CD4-positive, alpha-beta T cell (primary cell): ENCODE measurements at regions not wholly inside any gene's neighbourhood (a gene's known extent, or its start where the extent isn't known, plus 50 kb on each side); places are given as distances from the start of the nearest gene placed in this dataset.

ENCODE experiments used
- ATAC-seq: fragments of 200-7000 bp; cut with Tn5 transposase; one replicate; pipeline ENCODE4 v1.10.0; 2022; ENCODE audit warnings: mild to moderate bottlenecking; ENCODE audit not compliant: poor library complexity
- CTCF ChIA-PET: fragments of 350-600 bp; sonication (Branson Sonifier 250); formaldehyde crosslinking; loops from one replicate; lab custom pipeline; 2021; ENCODE audit warnings: antibody characterized with exemption, inconsistent platforms; lab: Charles Lee
- POLR2A ChIA-PET: fragments of 350-600 bp; sonication (Branson Sonifier 250); formaldehyde crosslinking; loops from one replicate; lab custom pipeline; 2021; ENCODE audit warnings: antibody characterized with exemption, inconsistent platforms; lab: Charles Lee
- DNase-seq, 14 experiments: peaks; one replicate each; pipeline ENCODE4 v3.0.0-alpha.2; 2013 to 2020; ENCODE audit warnings: mixed read lengths in 2 of 14
- H3K27ac ChIP-seq, 2 donors: one replicate each; pipeline versions ENCODE4 v1.5.1 to v1.7.0; 2013; ENCODE audit warnings: low read length in 2 of 2, low read depth in 1 of 2, mild to moderate bottlenecking in 1 of 2
- H3K27me3 ChIP-seq, 2 experiments: 1 replicate in 1 of 2; 2 replicates in 1 of 2; pipeline versions ENCODE4 v1.6.1 to v1.7.0; 2013; ENCODE audit warnings: low read length in 2 of 2, control low read depth in 1 of 2, mild to moderate bottlenecking in 1 of 2, moderate library complexity in 1 of 2; ENCODE audit not compliant: insufficient read depth in 2 of 2, control insufficient read depth in 1 of 2
- H3K36me3 ChIP-seq: one replicate; pipeline ENCODE4 v1.6.1; 2013; ENCODE audit warnings: low read length, control low read depth; ENCODE audit not compliant: insufficient read depth
- H3K4me1 ChIP-seq: one replicate; pipeline ENCODE4 v1.6.1; 2013; ENCODE audit warnings: low read length, control low read depth; ENCODE audit not compliant: insufficient read depth
- H3K4me3 ChIP-seq: one replicate; pipeline ENCODE4 v1.5.1; 2013; ENCODE audit warnings: mild to moderate bottlenecking, low read length, moderate library complexity
- H3K9me3 ChIP-seq, 2 experiments: 1 replicate in 1 of 2; 2 replicates in 1 of 2; pipeline versions ENCODE4 v1.6.1 to v1.7.0; 2013; ENCODE audit warnings: low read length in 2 of 2, mild to moderate bottlenecking in 2 of 2, control low read depth in 1 of 2, moderate library complexity in 1 of 2; ENCODE audit not compliant: control insufficient read depth in 1 of 2, insufficient read depth in 1 of 2
- H3K27ac Mint-ChIP-seq: one replicate; pipeline ENCODE4 v1.8.0; 2020; ENCODE audit warnings: mixed read lengths
- H3K27me3 Mint-ChIP-seq: one replicate; pipeline ENCODE4 v1.8.0; 2021; ENCODE audit warnings: mixed read lengths
- H3K36me3 Mint-ChIP-seq: one replicate; pipeline ENCODE4 v1.8.0; 2021; ENCODE audit warnings: low read depth, mixed read lengths
- H3K4me1 Mint-ChIP-seq: one replicate; pipeline ENCODE4 v1.8.0; 2021; ENCODE audit warnings: low read depth, mixed read lengths
- H3K4me3 Mint-ChIP-seq: one replicate; pipeline ENCODE4 v1.8.0; 2020; ENCODE audit warnings: mild to moderate bottlenecking, mixed read lengths
- H3K9me3 Mint-ChIP-seq: one replicate; pipeline ENCODE4 v1.8.0; 2020; ENCODE audit warnings: mixed read lengths
- CTCF ChIP-seq: fragments of 200-600 bp; IDR thresholded peaks from one replicate; pipeline ENCODE4 v1.8.0; 2022; ENCODE audit warnings: antibody characterized with exemption, mild to moderate bottlenecking
- intact Hi-C, 2 experiments: fragments of 100-400 bp; cut with DNase I in 1 of 2; cut with micrococcal nuclease in 1 of 2; formaldehyde crosslinking; loops; one replicate each; pipeline versions ENCODE4 v1.15.1 to v1.9.0; 2023 to 2025; cut with DNase I, micrococcal nuclease

DNA sequence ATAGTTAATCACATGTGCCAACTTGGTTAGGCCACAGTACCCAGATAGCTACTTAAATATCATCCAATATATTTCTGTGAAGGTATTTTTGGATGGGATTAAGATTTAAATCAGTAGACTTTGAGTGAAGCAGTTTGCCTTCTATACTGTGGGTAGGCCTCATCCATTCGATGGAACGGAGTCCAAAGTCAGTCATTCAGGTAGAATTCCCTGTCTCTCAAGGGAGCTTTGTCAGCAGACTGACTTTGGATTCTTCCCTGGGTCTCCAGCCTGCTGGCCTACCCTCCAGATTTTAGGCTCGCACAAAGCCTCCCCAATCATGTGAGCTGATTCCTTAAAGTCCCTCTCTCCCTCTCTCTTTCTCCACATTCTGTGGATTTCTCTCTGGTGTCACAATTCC, 145.1 kb upstream of the MAGI3 start:
- Mint-ChIP-seq H3K9me3 (no peaks in the 10 kb centered on the region), H3K27ac (no peak overlapping the region), H3K4me1 (no peaks in the 10 kb centered on the region), H3K36me3 (no peaks in the 10 kb centered on the region), H3K27me3 (no peaks in the 10 kb centered on the region), H3K4me3 (no peak overlapping the region)
- no peaks in the 10 kb centered on the region for H3K9me3 ChIP-seq
- ATAC-seq = no peak
- TF ChIP-seq CTCF = no peak
- ChIA-PET POLR2A (no interaction called here), CTCF (no interaction called here)
- intact Hi-C loops = no loop called here
- H3K27ac ChIP-seq = no peak overlapping the region
- no peak for DNase-seq
- no peaks in the 10 kb centered on the region for H3K36me3 ChIP-seq
- H3K4me1 ChIP-seq = no peaks in the 10 kb centered on the region
- H3K4me3 ChIP-seq = no peak overlapping the region
- no peaks in the 10 kb centered on the region for H3K27me3 ChIP-seq

GRCh38 chr1:113246929-113247328, 143.4 kb upstream of the MAGI3 start:
- no peak overlapping the region for H3K4me3 ChIP-seq
- DNase-seq = no peak
- Mint-ChIP-seq H3K4me1 (no peaks in the 10 kb centered on the region), H3K27me3 (peaks cover 4% of the 10 kb centered on the region), H3K4me3 (no peak overlapping the region), H3K27ac (no peak overlapping the region), H3K9me3 (no peaks in the 10 kb centered on the region), H3K36me3 (no peaks in the 10 kb centered on the region)
- no peaks in the 10 kb centered on the region for H3K36me3 ChIP-seq
- no peak for ATAC-seq
- POLR2A ChIA-PET = no interaction called here
- no peaks in the 10 kb centered on the region for H3K4me1 ChIP-seq
- intact Hi-C loops = no loop called here
- no peaks in the 10 kb centered on the region for H3K27me3 ChIP-seq
- H3K27ac ChIP-seq = no peak overlapping the region
- no peak for TF ChIP-seq CTCF
- no peaks in the 10 kb centered on the region for H3K9me3 ChIP-seq
- CTCF ChIA-PET = no interaction called here

DNA sequence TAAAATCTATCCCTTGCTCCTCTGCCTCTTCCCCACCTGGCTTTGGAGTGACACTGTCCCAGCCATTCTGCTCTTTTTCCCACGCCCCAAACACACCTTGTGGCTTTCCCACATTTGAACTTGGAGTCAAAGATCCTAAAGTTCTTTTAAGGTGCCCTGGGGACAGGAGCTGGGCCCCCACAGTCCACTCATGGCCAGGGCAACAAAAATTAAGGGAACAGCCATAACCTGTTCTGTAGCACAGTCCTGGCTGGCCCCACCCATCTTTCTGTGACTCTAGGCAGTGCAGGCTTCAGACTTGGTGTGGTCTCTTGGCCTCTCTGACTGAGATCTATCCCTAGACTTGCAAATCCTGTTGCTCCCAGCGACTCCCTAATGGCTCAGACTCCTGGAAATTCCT, 143.0 kb upstream of the MAGI3 start:
- ChIA-PET POLR2A (no interaction called here), CTCF (no interaction called here)
- Mint-ChIP-seq H3K36me3 (no peaks in the 10 kb centered on the region), H3K4me3 (no peak overlapping the region), H3K27ac (no peak overlapping the region), H3K4me1 (no peaks in the 10 kb centered on the region), H3K27me3 (peaks cover 4% of the 10 kb centered on the region), H3K9me3 (no peaks in the 10 kb centered on the region)
- Histone ChIP-seq H3K4me3 (no peak overlapping the region), H3K9me3 (no peaks in the 10 kb centered on the region), H3K27ac (no peak overlapping the region), H3K4me1 (no peaks in the 10 kb centered on the region), H3K27me3 (no peaks in the 10 kb centered on the region), H3K36me3 (no peaks in the 10 kb centered on the region)
- no peak for ATAC-seq
- no peak for TF ChIP-seq CTCF
- intact Hi-C loops = no loop called here
- no peak for DNase-seq
